Body of pancreas (tissue), 4 donors: ENCODE measurements at regions not wholly inside any gene's neighbourhood (a gene's known extent, or its start where the extent isn't known, plus 50 kb on each side); places are given as distances from the start of the nearest gene placed in this dataset.
"Not testable (repeated sequence)": the region's sequence is repeated elsewhere in the genome, so short reads cannot be mapped to it uniquely, and the experiment has no call there.

ENCODE experiments used
- ATAC-seq: fragments of 150-250 bp; one replicate; pipeline ENCODE4 v1.9.1; 2016
- DNase-seq, 4 donors: peaks; one replicate each; pipeline ENCODE4 v3.0.0-alpha.2; 2019
- H3K27ac ChIP-seq, 4 donors: fragments of 200-600 bp; sonication (generic); 1 replicate in 3 of 4; 2 replicates in 1 of 4; pipeline versions ENCODE4 v1.5.1 to v1.6.1; 2016 to 2019; ENCODE audit warnings: mild to moderate bottlenecking in 1 of 4, mixed read lengths in 1 of 4, moderate library complexity in 1 of 4
- H3K27me3 ChIP-seq, 2 donors: fragments of 200-600 bp; sonication (generic); one replicate each; pipeline ENCODE4 v1.6.0; 2016; ENCODE audit warnings: mild to moderate bottlenecking in 1 of 2
- H3K36me3 ChIP-seq, 2 donors: fragments of 200-600 bp; sonication (generic); replicated peaks in 1 of 2; 2 replicates each; pipeline ENCODE4 v1.5.1; 2016; ENCODE audit warnings: low read depth in 2 of 2; ENCODE audit not compliant: insufficient read depth in 1 of 2
- H3K4me1 ChIP-seq: fragments of 200-600 bp; sonication (generic); one replicate; pipeline ENCODE4 v1.6.0; 2016
- H3K4me3 ChIP-seq, 2 donors: fragments of 200-600 bp; sonication (generic); 1 replicate in 1 of 2; 2 replicates in 1 of 2; pipeline ENCODE4 v1.5.1; 2016 to 2019
- H3K9me3 ChIP-seq, 3 donors: fragments of 200-600 bp; sonication (generic); 1 replicate in 2 of 3; 2 replicates in 1 of 3; pipeline ENCODE4 v1.5.1; 2016
- CTCF ChIP-seq, 7 experiments: fragments of 450-650 bp in 4 of 7; fragments of 200-600 bp in 3 of 7; sonication (generic) in 3 of 7; IDR thresholded peaks; one replicate each; pipeline ENCODE4 v1.5.1; 2016 to 2019; ENCODE audit warnings: antibody characterized with exemption in 7 of 7
- POLR2A ChIP-seq, 3 donors: fragments of 450-650 bp; IDR thresholded peaks; one replicate each; pipeline ENCODE4 v1.6.1; 2016; ENCODE audit warnings: antibody characterized with exemption in 3 of 3, mild to moderate bottlenecking in 2 of 3
- WGBS, 2 donors: methylation state at CpG; one replicate each; pipeline ENCODE4 v1.1.5; 2017; 5-methylcytosine and 5-hydroxymethylcytosine counted together
- intact Hi-C: fragments of 100-400 bp; cut with DNase I; formaldehyde crosslinking; loops from one replicate; pipeline ENCODE4 v1.15.1; 2023

GRCh38 chr1:60621368-60621851 is 461.0 kb upstream of the NFIA start:
- DNase-seq (peak in 3 of 4 donors; percentile 19 to 42 (median 42)), ATAC-seq (peak; percentile 89)
- intact Hi-C loops: no loop called here
- Histone ChIP-seq H3K9me3 (no peaks in the 10 kb centered on the region), H3K36me3 (no peaks in the 10 kb centered on the region), H3K27me3 (no peaks in the 10 kb centered on the region), H3K27ac (peak overlapping the region in 3 of 4 donors; percentile 13 to 67 (median 17)), H3K4me3 (no peak overlapping the region), H3K4me1 (peaks cover 3% of the 10 kb centered on the region)
- TF ChIP-seq CTCF (IDR thresholded peaks at IDR 0.05) (no peak), POLR2A (IDR thresholded peaks at IDR 0.05) (no peak)
- 16 to 27% methylated on average over 10 of the region's 10 CpGs for whole genome bisulfite sequencing, 2 donors

GRCh38 chr1:60620087-60620486 is 462.3 kb upstream of the NFIA start:
- TF ChIP-seq POLR2A (IDR thresholded peaks at IDR 0.05): no peak
- no peak for TF ChIP-seq CTCF (IDR thresholded peaks at IDR 0.05)
- no peak overlapping the region for H3K27ac ChIP-seq
- H3K4me3 ChIP-seq: no peak overlapping the region
- peaks cover 3% of the 10 kb centered on the region for H3K4me1 ChIP-seq
- no peak for ATAC-seq
- intact Hi-C loops: no loop called here
- H3K9me3 ChIP-seq: no peaks in the 10 kb centered on the region
- no peaks in the 10 kb centered on the region for H3K27me3 ChIP-seq
- 39 to 69% methylated on average over 7 of the region's 7 CpGs for WGBS, 2 donors
- H3K36me3 ChIP-seq: no peaks in the 10 kb centered on the region
- no peak for DNase-seq

GRCh38 chr1:60619581-60619980 is 462.8 kb upstream of the NFIA start:
- no peak overlapping the region for H3K27ac ChIP-seq
- DNase-seq (no peak), ATAC-seq (no peak)
- TF ChIP-seq POLR2A (IDR thresholded peaks at IDR 0.05): no peak
- no peak for TF ChIP-seq CTCF (IDR thresholded peaks at IDR 0.05)
- H3K36me3 ChIP-seq: no peaks in the 10 kb centered on the region
- intact Hi-C loops: no loop called here
- 69 to 73% methylated on average over 3 of the region's 3 CpGs for WGBS, 2 donors
- H3K9me3 ChIP-seq: no peaks in the 10 kb centered on the region
- no peaks in the 10 kb centered on the region for H3K27me3 ChIP-seq
- H3K4me3 ChIP-seq: no peak overlapping the region
- peaks cover 3% of the 10 kb centered on the region for H3K4me1 ChIP-seq

GRCh38 chr1:60615666-60616065 is 466.7 kb upstream of the NFIA start:
- H3K27me3 ChIP-seq: no peaks in the 10 kb centered on the region
- ATAC-seq (no peak), DNase-seq (no peak)
- no peaks in the 10 kb centered on the region for H3K36me3 ChIP-seq
- H3K27ac ChIP-seq: no peak overlapping the region
- no peak for TF ChIP-seq CTCF (IDR thresholded peaks at IDR 0.05)
- TF ChIP-seq POLR2A (IDR thresholded peaks at IDR 0.05): no peak
- peaks cover 6% of the 10 kb centered on the region for H3K4me1 ChIP-seq
- no peak overlapping the region for H3K4me3 ChIP-seq
- 80 to 81% methylated on average over 3 of the region's 3 CpGs for WGBS, 2 donors
- intact Hi-C loops: no loop called here
- no peaks in the 10 kb centered on the region for H3K9me3 ChIP-seq

- H3K9me3 ChIP-seq: no peaks in the 10 kb centered on the region
- intact Hi-C loops: no loop called here
- 39 to 42% methylated on average over 4 of the region's 4 CpGs for WGBS, 2 donors
- DNase-seq (no peak), ATAC-seq (peak; percentile 73)
- no peaks in the 10 kb centered on the region for H3K36me3 ChIP-seq
- H3K4me3 ChIP-seq: no peak overlapping the region
- no peaks in the 10 kb centered on the region for H3K27me3 ChIP-seq
- H3K4me1 ChIP-seq: peaks cover 6% of the 10 kb centered on the region
- TF ChIP-seq POLR2A (IDR thresholded peaks at IDR 0.05) (no peak), CTCF (IDR thresholded peaks at IDR 0.05) (no peak)
- peak overlapping the region in 2 of 4 donors; percentile 37 to 54 for H3K27ac ChIP-seq
Measured at GRCh38 chr1:60612790-60613189, 469.6 kb upstream of the NFIA start.

GRCh38 chr1:60606921-60607320 is 475.4 kb upstream of the NFIA start:
- intact Hi-C loops, DNase-seq, H3K36me3 ChIP-seq, H3K9me3 ChIP-seq, H3K4me1 ChIP-seq, ATAC-seq, H3K27me3 ChIP-seq, H3K4me3 ChIP-seq, H3K27ac ChIP-seq: not testable (repeated sequence)
- WGBS, 2 donors: 84 to 96% methylated on average over 1 of the region's 1 CpG
